DOHH2 (cell line): ENCODE measurements at regions not wholly inside any gene's neighbourhood (a gene's known extent, or its start where the extent isn't known, plus 50 kb on each side); places are given as distances from the start of the nearest gene placed in this dataset.

ENCODE experiments used
- H3F3A ChIP-seq: fragments of 200-600 bp; sonication (generic), shearing (Covaris generic); 2 replicates; pipeline ENCODE4 v1.6.0; 2016; ENCODE audit warnings: antibody characterized with exemption, mild to moderate bottlenecking; ENCODE audit not compliant: control insufficient read depth, insufficient read depth
- H3K27ac ChIP-seq: fragments of 200-600 bp; sonication (generic); 2 replicates; pipeline ENCODE4 v1.5.1; 2014; ENCODE audit warnings: low read depth, mild to moderate bottlenecking, low read length, moderate library complexity
- H3K27me3 ChIP-seq: fragments of 200-600 bp; sonication (generic); 2 replicates; pipeline ENCODE4 v1.6.1; 2014; ENCODE audit warnings: mild to moderate bottlenecking, low read length, mixed read lengths; ENCODE audit not compliant: control insufficient read depth
- H3K36me3 ChIP-seq: fragments of 200-600 bp; sonication (generic); 2 replicates; pipeline ENCODE4 v1.6.1; 2014; ENCODE audit warnings: mild to moderate bottlenecking, low read length, moderate library complexity, mixed read lengths; ENCODE audit not compliant: control insufficient read depth
- H3K4me1 ChIP-seq: fragments of 200-600 bp; sonication (generic); 2 replicates; pipeline ENCODE4 v1.6.1; 2014; ENCODE audit warnings: mild to moderate bottlenecking, low read length, mixed read lengths; ENCODE audit not compliant: control insufficient read depth
- H3K4me2 ChIP-seq: fragments of 200-600 bp; sonication (generic); 2 replicates; pipeline ENCODE4 v1.6.0; 2014; ENCODE audit warnings: mild to moderate bottlenecking, low read length, moderate library complexity
- H3K4me3 ChIP-seq: fragments of 200-600 bp; sonication (generic); 2 replicates; pipeline ENCODE4 v1.5.1; 2014; ENCODE audit warnings: mild to moderate bottlenecking, low read length, mixed read lengths
- H3K79me2 ChIP-seq: fragments of 200-600 bp; sonication (generic); 2 replicates; pipeline ENCODE4 v1.6.1; 2014; ENCODE audit warnings: mild to moderate bottlenecking, low read length, mixed read lengths; ENCODE audit not compliant: control insufficient read depth
- H3K9me2 ChIP-seq: fragments of 200-600 bp; sonication (generic); replicated peaks from 2 replicates; pipeline ENCODE4 v1.6.1; 2014; ENCODE audit warnings: mild to moderate bottlenecking, low read length, mixed read lengths; ENCODE audit not compliant: control insufficient read depth
- H3K9me3 ChIP-seq: fragments of 200-600 bp; sonication (generic); 2 replicates; pipeline ENCODE4 v1.6.1; 2014; ENCODE audit warnings: antibody characterized with exemption, low read length, mixed read lengths; ENCODE audit not compliant: control insufficient read depth, insufficient read depth
- H4K20me1 ChIP-seq: fragments of 200-600 bp; sonication (generic); 2 replicates; pipeline ENCODE4 v1.6.0; 2014; ENCODE audit warnings: low read depth, mild to moderate bottlenecking, antibody characterized with exemption, low read length, moderate library complexity; ENCODE audit not compliant: control insufficient read depth, insufficient read depth
- EZH2phosphoT487 ChIP-seq: fragments of 200-600 bp; sonication (generic); IDR thresholded peaks from 2 replicates; pipeline ENCODE4 v1.6.1; 2017; ENCODE audit warnings: borderline replicate concordance, mild to moderate bottlenecking, antibody characterized with exemption, low read length, moderate library complexity, mixed read lengths
- TF ChIP-seq, protein P1 (sequence below): fragments of 200-600 bp; sonication (generic); IDR thresholded peaks from one replicate; pipeline ENCODE4 v1.5.1; 2014; ENCODE audit warnings: antibody characterized with exemption, mild to moderate bottlenecking, low read depth, low read length; ENCODE audit not compliant: poor library complexity, severe bottlenecking

DNA sequence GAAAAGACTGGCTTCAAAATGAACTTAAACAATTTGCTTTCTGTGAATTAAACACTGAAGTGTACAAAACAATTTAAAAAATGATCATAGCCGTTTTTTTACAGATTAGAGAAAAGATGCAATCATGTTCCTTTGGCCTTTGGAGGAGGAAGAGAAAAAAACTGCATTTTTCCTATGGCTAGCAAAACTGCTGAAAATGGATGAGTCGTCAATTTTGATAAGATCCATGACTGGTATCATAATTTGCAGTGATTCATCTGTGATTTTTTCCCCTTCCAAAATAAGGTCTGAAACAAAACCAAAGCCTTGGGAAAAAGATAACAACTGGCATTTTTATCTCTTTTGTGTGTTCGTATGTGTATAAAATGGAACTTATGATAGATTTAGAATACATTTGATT lies 255.6 kb upstream of the SATB1 start:
- no peaks in the 10 kb centered on the region for H3K9me3 ChIP-seq
- H3K27me3 ChIP-seq = 0 out of 2 replicates have a peak, but pooled peaks cover 4% of the 10 kb centered on the region
- H3K36me3 ChIP-seq = no peaks in the 10 kb centered on the region
- H3F3A ChIP-seq = no peaks in the 10 kb centered on the region
- H3K9me2 ChIP-seq = no peaks in the 10 kb centered on the region
- TF ChIP-seq, protein P1, sequence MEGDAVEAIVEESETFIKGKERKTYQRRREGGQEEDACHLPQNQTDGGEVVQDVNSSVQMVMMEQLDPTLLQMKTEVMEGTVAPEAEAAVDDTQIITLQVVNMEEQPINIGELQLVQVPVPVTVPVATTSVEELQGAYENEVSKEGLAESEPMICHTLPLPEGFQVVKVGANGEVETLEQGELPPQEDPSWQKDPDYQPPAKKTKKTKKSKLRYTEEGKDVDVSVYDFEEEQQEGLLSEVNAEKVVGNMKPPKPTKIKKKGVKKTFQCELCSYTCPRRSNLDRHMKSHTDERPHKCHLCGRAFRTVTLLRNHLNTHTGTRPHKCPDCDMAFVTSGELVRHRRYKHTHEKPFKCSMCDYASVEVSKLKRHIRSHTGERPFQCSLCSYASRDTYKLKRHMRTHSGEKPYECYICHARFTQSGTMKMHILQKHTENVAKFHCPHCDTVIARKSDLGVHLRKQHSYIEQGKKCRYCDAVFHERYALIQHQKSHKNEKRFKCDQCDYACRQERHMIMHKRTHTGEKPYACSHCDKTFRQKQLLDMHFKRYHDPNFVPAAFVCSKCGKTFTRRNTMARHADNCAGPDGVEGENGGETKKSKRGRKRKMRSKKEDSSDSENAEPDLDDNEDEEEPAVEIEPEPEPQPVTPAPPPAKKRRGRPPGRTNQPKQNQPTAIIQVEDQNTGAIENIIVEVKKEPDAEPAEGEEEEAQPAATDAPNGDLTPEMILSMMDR = no peak
- TF ChIP-seq EZH2phosphoT487 = no peak
- no peaks in the 10 kb centered on the region for H4K20me1 ChIP-seq
- no peaks in the 10 kb centered on the region for H3K4me1 ChIP-seq
- H3K4me3 ChIP-seq = no peak overlapping the region
- no peak overlapping the region for H3K27ac ChIP-seq
- no peaks in the 10 kb centered on the region for H3K79me2 ChIP-seq
- H3K4me2 ChIP-seq = no peak overlapping the region

GRCh38 chr3:18679238-18679637 lies 254.1 kb upstream of the SATB1 start:
- H3K4me3 ChIP-seq = no peak overlapping the region
- TF ChIP-seq, protein P1 = no peak
- TF ChIP-seq EZH2phosphoT487 = no peak
- H3K9me3 ChIP-seq = no peaks in the 10 kb centered on the region
- no peak overlapping the region for H3K4me2 ChIP-seq
- no peak overlapping the region for H3K27ac ChIP-seq
- no peaks in the 10 kb centered on the region for H3K9me2 ChIP-seq
- no peaks in the 10 kb centered on the region for H4K20me1 ChIP-seq
- no peaks in the 10 kb centered on the region for H3K79me2 ChIP-seq
- no peaks in the 10 kb centered on the region for H3K36me3 ChIP-seq
- 0 out of 2 replicates have a peak, but pooled peaks cover 4% of the 10 kb centered on the region for H3K27me3 ChIP-seq
- no peaks in the 10 kb centered on the region for H3K4me1 ChIP-seq
- H3F3A ChIP-seq = no peaks in the 10 kb centered on the region

DNA sequence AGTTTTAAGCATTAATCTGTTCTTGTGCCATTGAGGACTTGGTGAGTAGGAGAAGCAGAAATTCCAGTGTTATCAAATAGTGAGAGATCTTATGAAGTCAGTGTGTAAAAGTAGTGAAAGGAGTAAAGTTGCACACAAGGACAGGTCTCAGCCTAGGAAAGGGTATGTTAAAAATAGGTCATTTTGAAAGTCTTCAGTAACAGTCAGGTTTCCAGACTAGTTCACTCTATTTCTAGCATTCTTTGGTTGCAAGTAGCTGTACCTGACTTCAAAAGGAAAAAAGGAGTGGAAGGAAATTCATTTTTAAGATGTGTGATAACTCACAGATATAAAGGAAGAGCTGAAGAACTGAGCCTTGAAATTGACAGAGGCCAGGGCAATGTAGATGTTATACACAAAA lies 250.1 kb upstream of the SATB1 start:
- no peaks in the 10 kb centered on the region for H3K9me2 ChIP-seq
- no peak overlapping the region for H3K27ac ChIP-seq
- no peaks in the 10 kb centered on the region for H3K4me1 ChIP-seq
- H3K79me2 ChIP-seq = no peaks in the 10 kb centered on the region
- H3K9me3 ChIP-seq = no peaks in the 10 kb centered on the region
- no peaks in the 10 kb centered on the region for H3K36me3 ChIP-seq
- H3K4me2 ChIP-seq = no peak overlapping the region
- H3K4me3 ChIP-seq = no peak overlapping the region
- TF ChIP-seq EZH2phosphoT487 = no peak
- TF ChIP-seq, protein P1 = no peak
- H4K20me1 ChIP-seq = no peaks in the 10 kb centered on the region
- H3K27me3 ChIP-seq = 0 out of 2 replicates have a peak, but pooled peaks cover 4% of the 10 kb centered on the region
- H3F3A ChIP-seq = no peaks in the 10 kb centered on the region
